ENCODE measurements at regions not wholly inside any gene's neighbourhood (a gene's known extent, or its start where the extent isn't known, plus 50 kb on each side); places are given as distances from the start of the nearest gene placed in this dataset.

GRCh38 chr13:62932256-62932883 lies 1516.7 kb upstream of the PCDH20 start:
- H3K4me3 ChIP-seq: no peak overlapping the region
- H3K27ac ChIP-seq: no peak overlapping the region

DNA sequence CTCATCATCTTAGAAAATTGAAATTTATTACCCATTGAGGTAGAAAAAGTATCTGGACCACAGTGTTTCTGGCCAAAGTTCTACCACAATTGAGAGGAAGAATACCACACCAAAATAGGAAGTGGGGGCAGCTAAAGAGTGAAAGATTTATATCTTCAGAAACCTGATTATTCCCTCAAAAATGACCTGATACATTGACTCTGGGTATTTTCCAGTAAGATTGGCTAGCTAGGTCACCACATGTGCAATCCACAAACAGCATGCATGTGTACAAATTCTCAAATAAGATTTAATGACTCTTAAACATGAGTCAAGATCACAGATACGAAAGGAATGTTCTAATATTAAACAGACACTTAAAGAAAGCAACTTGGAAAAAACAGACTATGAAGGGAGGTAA lies 1516.2 kb upstream of the PCDH20 start:
- no peak overlapping the region for H3K27ac ChIP-seq

DNA sequence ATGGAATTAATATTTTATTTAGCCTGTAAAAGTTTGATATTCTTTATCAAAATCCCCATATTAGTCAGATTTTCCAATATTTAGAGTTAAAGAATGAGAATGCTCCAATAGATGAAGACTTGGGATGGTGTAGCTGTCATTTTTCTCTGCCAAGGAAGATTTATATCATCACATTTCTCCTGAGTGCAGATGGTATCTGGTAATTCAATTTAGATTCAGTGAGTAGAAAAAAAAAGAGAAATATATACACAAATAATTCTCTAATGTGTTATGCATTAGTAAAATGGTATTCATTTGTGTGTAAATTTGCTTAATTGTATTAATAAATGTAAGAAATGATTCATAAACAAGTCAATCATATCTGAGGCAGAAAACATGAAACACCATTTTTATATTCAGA lies 1508.7 kb upstream of the PCDH20 start:
- Histone ChIP-seq H3K27ac (no peak overlapping the region), H3K4me3 (no peak overlapping the region)

More for the DNA sequence above, 1516.2 kb upstream of the PCDH20 start:
- H3K4me3 ChIP-seq: no peak overlapping the region

GRCh38 chr13:62920159-62920558 lies 1504.5 kb upstream of the PCDH20 start:
- Histone ChIP-seq H3K27ac (no peak overlapping the region), H3K4me3 (no peak overlapping the region)

GRCh38 chr13:62919491-62919890 lies 1503.8 kb upstream of the PCDH20 start:
- Histone ChIP-seq H3K4me3 (no peak overlapping the region), H3K27ac (peak overlapping the region in 1 of 21 experiments; percentile 57)

DNA sequence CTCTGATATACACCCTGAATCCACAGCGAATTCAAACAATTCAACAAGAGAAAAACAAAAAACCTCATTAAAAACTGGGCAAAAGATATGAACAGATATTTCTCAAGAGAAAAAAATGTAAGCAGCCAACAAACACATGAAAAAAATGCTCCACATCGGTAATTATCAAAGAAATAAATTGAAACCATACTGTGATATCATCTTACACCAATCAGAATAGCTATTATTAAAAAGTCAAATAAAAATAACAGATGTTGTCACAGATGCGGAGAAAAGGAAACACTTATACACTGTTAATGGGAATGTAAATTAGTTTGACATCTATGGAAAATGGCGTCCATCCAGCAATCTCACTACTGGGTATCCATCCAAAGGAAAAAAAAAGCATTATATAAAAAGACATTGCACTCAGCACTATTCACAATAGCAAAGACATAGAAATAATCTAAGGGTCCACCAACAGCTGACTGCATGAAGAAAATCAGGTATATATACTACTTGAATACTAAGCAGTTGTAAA lies 1495.0 kb upstream of the PCDH20 start:
- Histone ChIP-seq H3K4me3 (no peak overlapping the region), H3K27ac (no peak overlapping the region)

DNA sequence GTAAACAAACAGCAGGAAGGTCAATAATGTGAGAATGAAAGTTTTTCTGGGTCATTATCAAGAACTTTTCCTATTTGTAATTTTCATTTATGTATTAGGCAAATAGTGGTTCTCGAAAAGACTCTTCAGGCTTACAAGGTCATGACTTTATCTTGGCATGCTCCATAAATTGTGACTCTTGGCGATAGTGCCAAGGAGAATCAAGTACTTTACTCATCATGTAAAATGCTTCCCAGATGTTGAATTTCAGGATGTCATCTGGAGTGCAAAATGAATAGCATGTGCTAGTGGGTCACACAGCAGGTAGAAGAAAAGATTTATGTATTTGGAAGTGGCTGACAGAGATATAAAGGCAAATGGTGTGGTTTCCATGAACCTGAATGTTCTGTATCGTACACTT lies 1492.7 kb upstream of the PCDH20 start:
- H3K4me3 ChIP-seq: no peak overlapping the region

DNA sequence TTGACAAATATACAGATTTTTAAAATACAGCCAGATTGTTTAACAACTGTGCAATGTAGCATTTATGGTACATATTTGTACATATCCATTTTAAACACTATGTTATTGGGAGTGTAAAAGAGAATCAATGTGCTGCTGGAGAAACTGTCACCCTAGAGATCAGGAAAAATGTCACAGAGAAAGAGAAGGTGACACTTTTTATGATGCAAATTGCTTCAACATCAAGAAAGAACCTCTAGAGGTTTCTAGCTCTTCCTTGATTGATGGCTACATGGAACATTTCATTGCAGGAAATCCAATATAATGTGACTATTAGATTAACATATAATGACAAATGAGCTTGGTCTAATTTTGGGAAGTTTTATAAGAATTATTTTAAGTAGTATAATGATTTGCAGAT lies 1491.2 kb upstream of the PCDH20 start:
- Histone ChIP-seq H3K4me3 (no peak overlapping the region), H3K27ac (no peak overlapping the region)

More for the DNA sequence above, 1492.7 kb upstream of the PCDH20 start:
- no peak overlapping the region for H3K27ac ChIP-seq

DNA sequence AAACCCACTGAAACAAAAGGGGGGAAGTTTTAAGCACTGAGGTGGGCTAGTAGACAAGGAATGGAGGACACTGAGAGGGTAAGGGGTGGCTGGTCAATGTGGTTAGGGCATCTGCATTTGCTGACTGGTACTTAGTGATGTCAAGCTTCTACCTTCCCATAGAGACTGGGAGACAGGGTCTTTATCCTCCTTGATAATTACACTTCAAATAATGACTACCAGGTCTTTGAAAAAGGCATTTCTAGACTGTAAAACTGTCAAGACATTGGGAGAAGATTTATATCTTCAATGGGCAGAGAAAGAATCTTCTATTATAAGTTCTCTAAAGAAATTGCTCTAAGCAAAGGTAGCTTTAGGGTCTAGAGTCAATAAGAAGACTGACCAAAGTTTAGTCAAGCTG lies 1490.8 kb upstream of the PCDH20 start:
- no peak overlapping the region for H3K4me3 ChIP-seq
- H3K27ac ChIP-seq: no peak overlapping the region

- Histone ChIP-seq H3K27ac (no peak overlapping the region), H3K4me3 (no peak overlapping the region)
Measured at GRCh38 chr13:62887046-62887445, 1471.4 kb upstream of the PCDH20 start.

DNA sequence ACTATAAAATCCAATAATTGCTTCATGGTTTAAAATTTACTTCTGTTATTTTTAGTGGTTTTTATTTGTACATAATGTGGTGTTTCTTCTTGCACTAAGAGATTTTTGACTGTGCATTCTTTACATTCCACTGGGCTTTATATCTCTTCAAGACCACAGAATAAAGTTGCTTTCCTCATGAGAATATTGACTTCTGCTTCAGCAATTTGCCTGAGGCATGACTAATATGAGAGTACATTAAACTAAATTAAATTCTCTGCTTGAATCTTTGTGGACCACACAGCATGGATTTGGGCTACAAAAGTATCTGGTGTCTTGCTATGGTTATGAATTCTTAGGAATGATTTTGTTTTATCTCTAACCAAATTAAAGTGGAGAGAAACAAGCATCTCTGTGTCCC lies 1463.4 kb upstream of the PCDH20 start:
- H3K27ac ChIP-seq: no peak overlapping the region

DNA sequence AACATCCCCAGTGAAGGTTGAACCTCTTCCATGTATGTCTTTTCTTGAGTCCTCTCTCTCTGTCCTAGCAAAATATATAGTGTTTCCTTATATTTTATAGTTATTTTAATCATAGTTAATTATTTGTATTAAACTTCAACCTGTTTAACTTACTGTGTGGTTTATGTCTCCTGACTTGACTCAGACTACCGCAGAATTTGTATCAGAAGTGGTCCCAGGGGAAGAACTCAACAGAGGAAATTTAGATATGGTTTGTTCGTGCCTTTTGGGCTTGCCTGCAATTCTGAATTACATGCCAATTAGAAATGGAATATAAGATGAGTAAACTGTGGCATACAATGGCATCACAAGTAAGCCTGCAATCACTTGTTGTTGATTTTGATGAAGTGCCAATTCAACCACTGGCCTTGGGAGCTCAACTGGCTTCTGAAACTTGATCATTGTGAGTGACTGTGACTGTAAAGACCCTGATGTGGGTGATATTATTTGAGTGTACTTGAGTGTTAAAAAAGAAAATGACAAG lies 1459.5 kb upstream of the PCDH20 start:
- Histone ChIP-seq H3K27ac (no peak overlapping the region), H3K4me3 (no peak overlapping the region)

More for the DNA sequence above, 1463.4 kb upstream of the PCDH20 start:
- H3K4me3 ChIP-seq: no peak overlapping the region

GRCh38 chr13:62850331-62850730 lies 1434.7 kb upstream of the PCDH20 start:
- no peak overlapping the region for H3K4me3 ChIP-seq
- no peak overlapping the region for H3K27ac ChIP-seq

DNA sequence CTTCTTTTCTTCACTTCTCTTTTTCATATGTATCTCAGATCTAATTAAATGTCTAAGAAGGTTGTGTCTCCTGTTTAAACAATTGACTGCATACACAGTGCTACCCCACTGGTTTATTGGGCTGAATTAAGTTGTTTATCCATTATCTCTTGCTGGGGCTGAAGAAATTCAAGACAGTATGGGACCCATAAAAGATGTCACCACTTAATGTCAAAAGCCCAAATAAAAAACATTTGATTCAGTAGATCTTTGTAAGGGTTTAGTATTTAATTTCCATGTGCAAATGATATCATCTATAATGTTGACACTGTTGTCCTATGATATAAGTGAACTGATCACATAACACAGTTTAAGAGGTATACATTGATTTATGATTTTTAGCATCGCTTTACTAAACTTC lies 1431.9 kb upstream of the PCDH20 start:
- H3K27ac ChIP-seq: no peak overlapping the region
- no peak overlapping the region for H3K4me3 ChIP-seq

- Histone ChIP-seq H3K27ac (no peak overlapping the region), H3K4me3 (no peak overlapping the region)
Measured at GRCh38 chr13:62846302-62846701, 1430.7 kb upstream of the PCDH20 start.

DNA sequence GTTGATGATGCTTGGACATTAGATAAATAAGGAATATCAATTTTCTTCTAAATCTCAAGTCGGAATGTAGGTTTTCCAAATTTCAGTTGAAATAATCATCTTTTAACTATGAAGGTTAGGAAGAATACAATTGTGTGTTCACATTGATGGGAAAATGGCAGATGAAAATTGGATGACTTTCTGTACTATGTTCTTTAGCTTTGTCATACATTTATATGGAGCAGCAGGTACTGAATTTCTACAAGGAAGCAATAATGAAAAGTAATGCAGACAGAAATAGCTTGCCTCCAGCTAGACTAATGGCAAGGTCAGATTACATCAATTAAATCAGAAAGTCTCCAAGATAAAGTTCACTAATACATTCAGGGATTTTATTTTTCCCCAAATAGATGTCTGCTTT lies 1423.7 kb upstream of the PCDH20 start:
- no peak overlapping the region for H3K27ac ChIP-seq
- no peak overlapping the region for H3K4me3 ChIP-seq

GRCh38 chr13:62838929-62839328 lies 1423.3 kb upstream of the PCDH20 start:
- H3K27ac ChIP-seq: no peak overlapping the region
- no peak overlapping the region for H3K4me3 ChIP-seq

DNA sequence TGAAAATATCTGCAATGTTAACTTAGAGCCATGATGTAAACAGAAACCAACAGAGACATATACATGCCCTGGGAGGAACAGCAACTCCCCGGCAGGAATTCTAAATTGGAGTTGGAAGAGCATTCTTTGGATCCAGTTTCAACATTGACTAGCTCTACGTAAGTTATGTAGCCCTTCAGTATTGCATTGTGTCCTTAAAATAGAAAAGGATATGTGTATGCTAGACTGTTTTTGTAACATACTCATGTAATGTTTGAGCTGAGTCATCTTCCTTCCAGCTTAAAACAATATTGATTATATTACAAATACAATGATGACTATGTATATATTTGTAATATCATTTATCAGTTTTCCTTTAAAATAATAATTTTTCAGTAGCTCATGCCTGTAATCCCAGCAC lies 1422.2 kb upstream of the PCDH20 start:
- H3K27ac ChIP-seq: no peak overlapping the region
- H3K4me3 ChIP-seq: no peak overlapping the region

- H3K4me3 ChIP-seq: no peak overlapping the region
- no peak overlapping the region for H3K27ac ChIP-seq
Measured at GRCh38 chr13:62829486-62829885, 1413.8 kb upstream of the PCDH20 start.

- Histone ChIP-seq H3K27ac (no peak overlapping the region), H3K4me3 (no peak overlapping the region)
Measured at GRCh38 chr13:62799931-62800436, 1384.3 kb upstream of the PCDH20 start.

GRCh38 chr13:62799038-62799535 lies 1383.4 kb upstream of the PCDH20 start:
- no peak overlapping the region for H3K4me3 ChIP-seq
- no peak overlapping the region for H3K27ac ChIP-seq

Data from skin epidermis (tissue), 12 donors.